Activated CD4-positive, alpha-beta T cell treated with anti-CD3 and anti-CD28 coated beads for 36 hours (primary cell): ENCODE measurements at regions not wholly inside any gene's neighbourhood (a gene's known extent, or its start where the extent isn't known, plus 50 kb on each side); places are given as distances from the start of the nearest gene placed in this dataset.

ENCODE experiments used
- ATAC-seq: fragments of 200-7000 bp; cut with Tn5 transposase; one replicate; pipeline ENCODE4 v1.10.0; 2021; ENCODE audit warnings: mild to moderate bottlenecking, moderate library complexity
- CTCF ChIA-PET: fragments of 350-600 bp; sonication (Branson Sonifier 250); formaldehyde crosslinking; loops from one replicate; lab custom pipeline; 2021; ENCODE audit warnings: antibody characterized with exemption; lab: Charles Lee
- POLR2A ChIA-PET: fragments of 350-600 bp; sonication (Branson Sonifier 250); formaldehyde crosslinking; loops from one replicate; lab custom pipeline; 2021; ENCODE audit warnings: antibody characterized with exemption, inconsistent platforms; lab: Charles Lee
- DNase-seq: peaks from one replicate; pipeline ENCODE4 v3.0.0-alpha.2; 2020
- H3K27ac Mint-ChIP-seq: one replicate; pipeline ENCODE4 v1.8.0; 2021; ENCODE audit warnings: mixed read lengths
- H3K27me3 Mint-ChIP-seq: one replicate; pipeline ENCODE4 v1.8.0; 2021; ENCODE audit warnings: mixed read lengths
- H3K36me3 Mint-ChIP-seq: one replicate; pipeline ENCODE4 v1.8.0; 2021; ENCODE audit warnings: low read depth, mixed read lengths
- H3K4me1 Mint-ChIP-seq: one replicate; pipeline ENCODE4 v1.8.0; 2021; ENCODE audit warnings: mixed read lengths
- H3K4me3 Mint-ChIP-seq: one replicate; pipeline ENCODE4 v1.8.0; 2021; ENCODE audit warnings: mild to moderate bottlenecking, moderate library complexity, mixed read lengths
- H3K9me3 Mint-ChIP-seq: one replicate; pipeline ENCODE4 v1.8.0; 2021; ENCODE audit warnings: low read depth, mixed read lengths
- intact Hi-C, 2 experiments: fragments of 100-400 bp; cut with DNase I in 1 of 2; cut with micrococcal nuclease in 1 of 2; formaldehyde crosslinking; loops; one replicate each; pipeline versions ENCODE4 v1.14.2 to v1.15.1; 2022 to 2024; cut with DNase I, micrococcal nuclease

- no peaks in the 10 kb centered on the region for H3K4me1 Mint-ChIP-seq
- ChIA-PET POLR2A (no interaction called here), CTCF (no interaction called here)
- H3K9me3 Mint-ChIP-seq: peaks cover 6% of the 10 kb centered on the region
- peaks cover 6% of the 10 kb centered on the region for H3K27me3 Mint-ChIP-seq
- no peak overlapping the region for H3K27ac Mint-ChIP-seq
- H3K4me3 Mint-ChIP-seq: no peak overlapping the region
- DNase-seq (no peak), ATAC-seq (no peak)
- intact Hi-C loops: no loop called here
- peaks cover 3% of the 10 kb centered on the region for H3K36me3 Mint-ChIP-seq
Observed at GRCh38 chr19:34589730-34590129, 87.2 kb downstream of the SCGB2B2 start.

GRCh38 chr19:34588846-34589245 lies 88.1 kb downstream of the SCGB2B2 start:
- ChIA-PET POLR2A (no interaction called here), CTCF (no interaction called here)
- ATAC-seq (no peak), DNase-seq (no peak)
- Mint-ChIP-seq H3K4me1 (no peaks in the 10 kb centered on the region), H3K9me3 (peaks cover 6% of the 10 kb centered on the region), H3K27me3 (peaks cover 6% of the 10 kb centered on the region), H3K27ac (no peak overlapping the region), H3K4me3 (no peak overlapping the region), H3K36me3 (peaks cover 3% of the 10 kb centered on the region)
- intact Hi-C loops: no loop called here

DNA sequence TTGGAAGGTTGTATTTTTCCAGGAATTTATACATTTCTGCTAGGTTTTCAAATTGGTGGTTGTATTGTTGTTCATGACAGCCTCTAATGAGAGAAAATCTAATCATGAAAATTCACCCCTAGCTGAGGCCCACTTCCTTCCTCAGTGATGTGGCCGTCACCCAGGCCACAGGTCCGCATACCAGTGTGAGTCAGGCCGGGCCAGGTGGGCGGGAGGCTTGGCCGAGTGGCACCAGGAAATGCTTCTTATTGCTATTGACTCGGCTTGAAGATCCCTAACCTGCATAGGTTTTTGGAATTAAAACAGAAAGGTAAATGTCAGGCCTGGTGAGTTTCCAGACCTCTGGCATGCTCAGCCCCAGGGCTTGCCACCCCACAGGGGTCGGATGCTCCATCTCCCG lies 88.7 kb downstream of the SCGB2B2 start:
- ATAC-seq: no peak
- peaks cover 3% of the 10 kb centered on the region for H3K36me3 Mint-ChIP-seq
- CTCF ChIA-PET: no interaction called here
- intact Hi-C loops: no loop called here
- H3K27ac Mint-ChIP-seq: no peak overlapping the region
- peaks cover 6% of the 10 kb centered on the region for H3K9me3 Mint-ChIP-seq
- no peak overlapping the region for H3K4me3 Mint-ChIP-seq
- peaks cover 6% of the 10 kb centered on the region for H3K27me3 Mint-ChIP-seq
- POLR2A ChIA-PET: no interaction called here
- H3K4me1 Mint-ChIP-seq: no peaks in the 10 kb centered on the region
- DNase-seq: peak; percentile 14

GRCh38 chr19:34580408-34580807 lies 96.6 kb downstream of the SCGB2B2 start:
- Mint-ChIP-seq H3K27ac (no peak overlapping the region), H3K27me3 (peaks cover 19% of the 10 kb centered on the region), H3K36me3 (no peaks in the 10 kb centered on the region), H3K4me1 (no peaks in the 10 kb centered on the region), H3K9me3 (peaks cover 7% of the 10 kb centered on the region), H3K4me3 (no peak overlapping the region)
- ATAC-seq: no peak
- POLR2A ChIA-PET: no interaction called here
- intact Hi-C loops: no loop called here
- CTCF ChIA-PET: interaction anchor here (0.6 kb wide), 1 partner anchor 487 kb away, joined by 3 read pairs; no protein-coding TSS in a partner anchor
- DNase-seq: no peak

- Mint-ChIP-seq H3K4me1 (no peaks in the 10 kb centered on the region), H3K9me3 (peaks cover 7% of the 10 kb centered on the region), H3K27ac (no peak overlapping the region), H3K27me3 (peaks cover 19% of the 10 kb centered on the region), H3K4me3 (no peak overlapping the region), H3K36me3 (no peaks in the 10 kb centered on the region)
- DNase-seq (no peak), ATAC-seq (no peak)
- ChIA-PET CTCF (interaction anchor here (0.6 kb wide), 1 partner anchor 487 kb away, joined by 3 read pairs; no protein-coding TSS in a partner anchor), POLR2A (no interaction called here)
- intact Hi-C loops: no loop called here
Observed at GRCh38 chr19:34580055-34580336, 97.0 kb downstream of the SCGB2B2 start.

GRCh38 chr19:34579281-34580054 lies 97.5 kb downstream of the SCGB2B2 start:
- Mint-ChIP-seq H3K4me1 (no peaks in the 10 kb centered on the region), H3K9me3 (peaks cover 7% of the 10 kb centered on the region), H3K36me3 (no peaks in the 10 kb centered on the region), H3K27ac (no peak overlapping the region), H3K4me3 (no peak overlapping the region), H3K27me3 (peaks cover 19% of the 10 kb centered on the region)
- ChIA-PET POLR2A (no interaction called here), CTCF (interaction anchor here (0.6 to 0.7 kb wide), 2 partner anchors 13 to 488 kb away, joined by 3 read pairs; no protein-coding TSS in a partner anchor)
- ATAC-seq (no peak), DNase-seq (no peak)
- intact Hi-C loops: no loop called here

DNA sequence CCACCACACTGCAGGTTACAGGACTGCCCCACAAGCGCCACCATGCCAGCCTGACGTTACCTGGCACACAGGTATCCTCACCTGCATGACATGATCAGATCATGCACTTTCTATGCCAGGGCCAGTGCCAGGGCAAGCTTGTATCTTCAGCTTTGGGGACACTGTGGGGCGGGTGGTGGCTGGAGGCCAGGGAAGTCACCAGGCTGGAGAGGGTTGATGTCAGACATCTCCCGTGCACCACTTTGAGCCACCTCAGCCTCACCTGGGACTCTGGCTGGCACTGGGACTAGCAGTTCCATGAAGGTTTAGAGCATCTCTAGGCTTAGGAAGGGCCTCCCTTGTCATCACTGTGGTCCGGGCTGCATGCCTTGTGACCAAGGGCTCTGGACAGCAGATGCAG lies 97.2 kb downstream of the WTIP start:
- DNase-seq (no peak), ATAC-seq (no peak)
- no peak overlapping the region for H3K27ac Mint-ChIP-seq
- CTCF ChIA-PET: no interaction called here
- no peaks in the 10 kb centered on the region for H3K36me3 Mint-ChIP-seq
- H3K27me3 Mint-ChIP-seq: peaks cover 19% of the 10 kb centered on the region
- no peak overlapping the region for H3K4me3 Mint-ChIP-seq
- no peaks in the 10 kb centered on the region for H3K4me1 Mint-ChIP-seq
- POLR2A ChIA-PET: no interaction called here
- intact Hi-C loops: no loop called here
- H3K9me3 Mint-ChIP-seq: peaks cover 7% of the 10 kb centered on the region

DNA sequence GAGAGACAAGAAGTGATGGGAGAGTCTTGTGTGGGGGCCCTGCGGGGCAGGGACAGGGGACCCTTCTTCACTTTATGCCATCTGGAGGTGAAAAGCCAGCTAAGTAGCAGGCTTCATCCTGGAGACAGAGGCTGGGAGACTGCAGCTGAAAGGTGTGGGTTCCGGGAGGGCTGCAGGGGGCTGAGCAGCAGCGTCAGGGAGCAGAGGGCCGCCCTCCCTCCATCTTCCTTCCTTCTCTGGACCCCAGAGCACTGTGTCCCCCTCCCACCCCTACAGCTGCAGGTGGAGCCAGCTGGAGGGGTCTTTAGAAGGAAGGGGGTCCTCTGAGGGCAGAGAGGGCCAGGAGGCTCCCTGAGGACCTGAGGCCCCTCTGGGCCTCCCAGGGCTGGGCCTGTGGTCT lies 96.6 kb downstream of the WTIP start:
- no peak overlapping the region for H3K4me3 Mint-ChIP-seq
- no peaks in the 10 kb centered on the region for H3K36me3 Mint-ChIP-seq
- ChIA-PET CTCF (no interaction called here), POLR2A (no interaction called here)
- peaks cover 7% of the 10 kb centered on the region for H3K9me3 Mint-ChIP-seq
- H3K27me3 Mint-ChIP-seq: peaks cover 19% of the 10 kb centered on the region
- no peak for DNase-seq
- no peak for ATAC-seq
- H3K4me1 Mint-ChIP-seq: no peaks in the 10 kb centered on the region
- intact Hi-C loops: no loop called here
- no peak overlapping the region for H3K27ac Mint-ChIP-seq

DNA sequence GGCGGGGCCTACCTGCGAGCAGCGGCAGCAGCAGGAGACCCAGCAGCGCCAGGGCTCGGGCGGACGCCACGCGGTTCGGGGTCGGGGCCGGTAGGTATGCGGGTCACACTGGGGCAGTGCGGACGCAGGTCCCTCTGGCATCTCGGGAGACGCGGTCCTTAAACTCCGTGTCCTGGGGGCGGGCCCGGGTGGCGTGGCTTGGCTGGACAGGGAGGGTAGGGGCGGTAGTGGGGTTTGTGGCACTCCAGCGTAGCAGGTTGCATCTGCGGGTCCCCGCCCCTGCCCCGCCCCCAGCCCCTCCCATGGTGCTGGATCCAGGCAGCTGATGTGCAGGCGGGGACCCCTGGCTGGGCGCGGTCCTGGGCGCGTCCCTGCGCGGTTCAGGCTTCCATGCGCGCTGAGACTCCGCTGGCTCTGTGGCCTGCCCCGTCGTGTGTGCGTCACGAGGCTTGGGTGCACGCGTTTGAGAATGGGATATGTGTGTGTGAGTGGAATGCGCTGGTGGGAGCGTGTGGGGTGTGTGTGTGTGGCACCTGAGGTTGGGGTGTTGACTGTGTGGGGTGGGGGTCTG lies 96.1 kb downstream of the WTIP start:
- Mint-ChIP-seq H3K27me3 (peaks cover 19% of the 10 kb centered on the region), H3K4me1 (no peaks in the 10 kb centered on the region), H3K36me3 (no peaks in the 10 kb centered on the region), H3K9me3 (peaks cover 9% of the 10 kb centered on the region), H3K4me3 (no peak overlapping the region), H3K27ac (no peak overlapping the region)
- CTCF ChIA-PET: no interaction called here
- intact Hi-C loops: no loop called here
- ATAC-seq (no peak), DNase-seq (no peak)
- POLR2A ChIA-PET: no interaction called here

DNA sequence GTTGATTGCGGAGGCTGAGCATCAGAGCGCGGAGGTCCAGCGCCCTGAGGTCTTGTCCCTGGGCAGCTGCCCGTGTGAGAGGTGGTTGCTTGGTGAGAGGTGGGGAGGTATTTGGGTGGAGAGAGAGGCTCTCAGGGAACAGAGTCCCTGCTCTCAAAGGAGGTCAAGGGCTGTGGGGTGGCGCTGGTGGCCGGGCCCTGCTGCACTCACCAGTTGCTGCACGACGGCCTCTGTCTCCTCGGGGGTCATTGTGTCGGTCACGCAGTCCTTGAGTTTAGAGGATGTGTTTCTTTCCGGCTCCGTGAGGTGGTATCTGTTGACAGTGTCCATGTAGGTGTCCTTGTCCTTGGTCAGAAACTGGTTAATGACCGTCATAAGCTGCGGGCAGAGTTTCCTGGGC lies 95.5 kb downstream of the WTIP start:
- H3K27me3 Mint-ChIP-seq: peaks cover 19% of the 10 kb centered on the region
- H3K9me3 Mint-ChIP-seq: peaks cover 8% of the 10 kb centered on the region
- no peak overlapping the region for H3K4me3 Mint-ChIP-seq
- intact Hi-C loops: no loop called here
- ATAC-seq (no peak), DNase-seq (no peak)
- ChIA-PET CTCF (no interaction called here), POLR2A (no interaction called here)
- H3K27ac Mint-ChIP-seq: no peak overlapping the region
- H3K36me3 Mint-ChIP-seq: no peaks in the 10 kb centered on the region
- no peaks in the 10 kb centered on the region for H3K4me1 Mint-ChIP-seq

GRCh38 chr19:34576292-34576691 lies 94.7 kb downstream of the WTIP start:
- H3K4me3 Mint-ChIP-seq: no peak overlapping the region
- H3K27ac Mint-ChIP-seq: no peak overlapping the region
- no peak for DNase-seq
- H3K36me3 Mint-ChIP-seq: no peaks in the 10 kb centered on the region
- intact Hi-C loops: no loop called here
- no peaks in the 10 kb centered on the region for H3K4me1 Mint-ChIP-seq
- peaks cover 8% of the 10 kb centered on the region for H3K9me3 Mint-ChIP-seq
- no peak for ATAC-seq
- ChIA-PET POLR2A (no interaction called here), CTCF (no interaction called here)
- peaks cover 19% of the 10 kb centered on the region for H3K27me3 Mint-ChIP-seq

GRCh38 chr19:34575206-34575605 lies 93.6 kb downstream of the WTIP start:
- ATAC-seq: no peak
- no peak for DNase-seq
- Mint-ChIP-seq H3K27ac (no peak overlapping the region), H3K36me3 (no peaks in the 10 kb centered on the region), H3K27me3 (peaks cover 19% of the 10 kb centered on the region), H3K9me3 (peaks cover 11% of the 10 kb centered on the region), H3K4me1 (no peaks in the 10 kb centered on the region), H3K4me3 (no peak overlapping the region)
- ChIA-PET CTCF (no interaction called here), POLR2A (no interaction called here)
- intact Hi-C loops: no loop called here
